CD14-positive monocyte (primary cell): ENCODE measurements at regions not wholly inside any gene's neighbourhood (a gene's known extent, or its start where the extent isn't known, plus 50 kb on each side); places are given as distances from the start of the nearest gene placed in this dataset.

Experiments used
- DNase-seq, 3 donors: peaks; one replicate each; pipeline ENCODE4 v3.0.0-alpha.2; 2011 to 2022
- H2AFZ ChIP-seq: 2 replicates; pipeline ENCODE4 v1.6.0; 2012; ENCODE audit warnings: mild to moderate bottlenecking, low read depth, low read length, inconsistent platforms; ENCODE audit not compliant: insufficient read depth, poor library complexity, severe bottlenecking
- H3K27ac ChIP-seq, 2 donors: 1 replicate in 1 of 2; 2 replicates in 1 of 2; pipeline ENCODE4 v1.5.1; 2012 to 2013; ENCODE audit warnings: low read length in 2 of 2, control low read depth in 1 of 2, inconsistent platforms in 1 of 2, low read depth in 1 of 2, mild to moderate bottlenecking in 1 of 2
- H3K27me3 ChIP-seq, 2 donors: one replicate each; pipeline versions ENCODE4 v1.6.0 to v1.6.1; 2011 to 2013; ENCODE audit warnings: low read length in 2 of 2; ENCODE audit not compliant: control insufficient read depth in 2 of 2, insufficient read depth in 2 of 2
- H3K36me3 ChIP-seq, 2 donors: replicated peaks in 1 of 2; 1 replicate in 1 of 2; 2 replicates in 1 of 2; pipeline versions ENCODE4 v1.5.1 to v1.6.1; 2012 to 2013; ENCODE audit warnings: low read length in 2 of 2, control low read depth in 1 of 2, inconsistent platforms in 1 of 2, mild to moderate bottlenecking in 1 of 2; ENCODE audit not compliant: insufficient read depth in 2 of 2, control insufficient read depth in 1 of 2
- H3K4me1 ChIP-seq, 2 donors: 1 replicate in 1 of 2; 2 replicates in 1 of 2; pipeline versions ENCODE4 v1.5.1 to v1.6.1; 2012 to 2013; ENCODE audit warnings: low read length in 2 of 2, control low read depth in 1 of 2, inconsistent platforms in 1 of 2, mild to moderate bottlenecking in 1 of 2, moderate library complexity in 1 of 2; ENCODE audit not compliant: insufficient read depth in 2 of 2, control insufficient read depth in 1 of 2
- H3K4me2 ChIP-seq: replicated peaks from 2 replicates; pipeline ENCODE3; 2012; ENCODE audit warnings: low read length, moderate library complexity, mild to moderate bottlenecking; ENCODE audit not compliant: poor library complexity, severe bottlenecking; ENCODE audit errors: extremely low read depth
- H3K4me3 ChIP-seq, 3 experiments: fragments of 200-600 bp in 1 of 3; sonication (generic) in 1 of 3; replicated peaks in 1 of 3; 1 replicate in 2 of 3; 2 replicates in 1 of 3; pipeline ENCODE4 v1.5.1; 2011 to 2013; ENCODE audit warnings: low read length in 3 of 3, mild to moderate bottlenecking in 3 of 3, control low read depth in 2 of 3, low read depth in 2 of 3, inconsistent platforms in 1 of 3, moderate library complexity in 1 of 3
- H3K79me2 ChIP-seq: 2 replicates; pipeline ENCODE4 v1.6.0; 2012; ENCODE audit warnings: mild to moderate bottlenecking, control low read depth, inconsistent platforms, low read length, moderate library complexity; ENCODE audit not compliant: insufficient read depth
- H3K9ac ChIP-seq: 2 replicates; pipeline ENCODE4 v1.6.0; 2017; ENCODE audit warnings: low read length, mild to moderate bottlenecking; ENCODE audit not compliant: insufficient read depth, poor library complexity, severe bottlenecking
- H3K9me3 ChIP-seq, 2 donors: replicated peaks in 1 of 2; 1 replicate in 1 of 2; 2 replicates in 1 of 2; pipeline versions ENCODE4 v1.5.1 to v1.6.1; 2012 to 2013; ENCODE audit warnings: low read length in 2 of 2, control low read depth in 1 of 2; ENCODE audit not compliant: control insufficient read depth in 1 of 2, insufficient read depth in 1 of 2
- H4K20me1 ChIP-seq: 2 replicates; pipeline ENCODE4 v1.6.0; 2012; ENCODE audit warnings: mild to moderate bottlenecking, low read length, control low read depth, moderate library complexity; ENCODE audit not compliant: insufficient read depth
- H3K27ac Mint-ChIP-seq, 7 donors: one replicate each; pipeline ENCODE4 v1.8.0; 2020; ENCODE audit warnings: mild to moderate bottlenecking in 7 of 7, mixed read lengths in 7 of 7, moderate library complexity in 6 of 7, inconsistent platforms in 2 of 7
- H3K27me3 Mint-ChIP-seq, 3 donors: one replicate each; pipeline ENCODE4 v1.8.0; 2021 to 2022; ENCODE audit warnings: low read depth in 3 of 3, mild to moderate bottlenecking in 3 of 3, mixed read lengths in 3 of 3, moderate library complexity in 3 of 3, inconsistent platforms in 1 of 3
- H3K36me3 Mint-ChIP-seq, 2 donors: one replicate each; pipeline ENCODE4 v1.8.0; 2020; ENCODE audit warnings: mixed read lengths in 2 of 2, inconsistent platforms in 1 of 2, mild to moderate bottlenecking in 1 of 2
- H3K4me1 Mint-ChIP-seq: one replicate; pipeline ENCODE4 v1.8.0; 2020; ENCODE audit warnings: mild to moderate bottlenecking, mixed read lengths
- H3K4me3 Mint-ChIP-seq, 2 donors: one replicate each; pipeline ENCODE4 v1.8.0; 2020; ENCODE audit warnings: mild to moderate bottlenecking in 2 of 2, mixed read lengths in 2 of 2, moderate library complexity in 1 of 2
- H3K9me3 Mint-ChIP-seq, 7 donors: one replicate each; pipeline ENCODE4 v1.8.0; 2020 to 2022; ENCODE audit warnings: mixed read lengths in 7 of 7, mild to moderate bottlenecking in 6 of 7, moderate library complexity in 6 of 7, inconsistent platforms in 2 of 7
- CTCF ChIP-seq: fragments of 200-600 bp; IDR thresholded peaks from one replicate; pipeline ENCODE4 v1.8.0; 2022; ENCODE audit warnings: antibody characterized with exemption, mild to moderate bottlenecking
- whole genome bisulfite sequencing: methylation state at CpG from one replicate; pipeline ENCODE4 v1.1.5; 2013; ENCODE audit warnings: missing lambda C conversion rate; ENCODE audit not compliant: insufficient coverage; 5-methylcytosine and 5-hydroxymethylcytosine counted together
- intact Hi-C, 2 donors: fragments of 100-400 bp; cut with micrococcal nuclease; formaldehyde crosslinking; loops; one replicate each; pipeline versions ENCODE4 v1.15.0 to v1.15.1; 2023

GRCh38 chrX:149374751-149375150 is 130.4 kb downstream of the IDS start:
- Mint-ChIP-seq H3K27ac (no peak overlapping the region), H3K27me3 (peaks cover 0 to 1% (median 0%) of the 10 kb centered on the region in 3 donors), H3K4me3 (no peak overlapping the region), H3K36me3 (no peaks in the 10 kb centered on the region), H3K4me1 (no peaks in the 10 kb centered on the region), H3K9me3 (peaks cover 0 to 4% (median 0%) of the 10 kb centered on the region in 7 donors)
- Histone ChIP-seq H3K4me3 (no peak overlapping the region), H3K79me2 (no peaks in the 10 kb centered on the region), H4K20me1 (no peaks in the 10 kb centered on the region), H3K9me3 (no peaks in the 10 kb centered on the region), H3K9ac (no peak overlapping the region), H3K4me1 (no peaks in the 10 kb centered on the region), H3K36me3 (no peaks in the 10 kb centered on the region), H3K4me2 (no peak overlapping the region), H3K27ac (no peak overlapping the region), H3K27me3 (no peaks in the 10 kb centered on the region), H2AFZ (no peak overlapping the region)
- DNase-seq: no peak
- intact Hi-C loops: no loop called here
- TF ChIP-seq CTCF: no peak
- WGBS: no CpG with 5 or more reads among the region's 3 CpGs

DNA sequence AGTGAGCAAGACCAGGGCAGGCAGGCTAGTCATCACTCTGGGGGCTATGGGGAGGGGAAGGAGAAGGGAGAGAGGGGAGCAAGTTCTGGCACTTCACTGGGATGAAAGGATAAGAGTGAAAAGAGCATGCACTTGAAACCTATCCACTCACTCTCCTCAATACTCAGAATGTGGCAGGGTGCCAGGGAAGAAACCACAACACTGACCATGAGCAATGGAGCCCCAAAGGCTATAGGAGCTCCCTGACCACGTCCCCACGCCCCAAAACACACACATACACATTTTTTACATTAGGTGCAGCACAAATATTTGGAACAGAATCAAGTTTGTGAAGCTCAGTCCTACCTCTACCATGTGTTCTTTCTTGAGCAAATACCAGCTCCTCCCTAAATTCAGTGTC is 132.2 kb downstream of the IDS start:
- H3K27me3 Mint-ChIP-seq: peaks cover 0 to 1% (median 0%) of the 10 kb centered on the region in 3 donors
- H3K4me3 ChIP-seq: no peak overlapping the region
- H3K27ac ChIP-seq: no peak overlapping the region
- no peaks in the 10 kb centered on the region for H4K20me1 ChIP-seq
- no peaks in the 10 kb centered on the region for H3K79me2 ChIP-seq
- no peaks in the 10 kb centered on the region for H3K36me3 Mint-ChIP-seq
- peaks cover 0 to 9% (median 0%) of the 10 kb centered on the region in 7 donors for H3K9me3 Mint-ChIP-seq
- no peak overlapping the region for H3K9ac ChIP-seq
- H3K36me3 ChIP-seq: no peaks in the 10 kb centered on the region
- no peak for DNase-seq
- H3K4me2 ChIP-seq: no peak overlapping the region
- no peak overlapping the region for H3K27ac Mint-ChIP-seq
- no peak overlapping the region for H2AFZ ChIP-seq
- no peak overlapping the region for H3K4me3 Mint-ChIP-seq
- TF ChIP-seq CTCF: no peak
- 57% methylated on average over 2 of the region's 2 CpGs for WGBS
- intact Hi-C loops: no loop called here
- no peaks in the 10 kb centered on the region for H3K9me3 ChIP-seq
- H3K27me3 ChIP-seq: no peaks in the 10 kb centered on the region
- H3K4me1 Mint-ChIP-seq: no peaks in the 10 kb centered on the region
- no peaks in the 10 kb centered on the region for H3K4me1 ChIP-seq
